AG04449 (cell line): ENCODE measurements at regions not wholly inside any gene's neighbourhood (a gene's known extent, or its start where the extent isn't known, plus 50 kb on each side); places are given as distances from the start of the nearest gene placed in this dataset.
"Not testable (repeated sequence)": the region's sequence is repeated elsewhere in the genome, so short reads cannot be mapped to it uniquely, and the experiment has no call there.

Experiments
- CTCF ChIA-PET: fragments of 350-600 bp; formaldehyde crosslinking; extraction: SDS; loops from one replicate; lab custom pipeline; 2021; ENCODE audit warnings: antibody characterized with exemption; lab: Yijun Ruan, JAX
- POLR2A ChIA-PET: fragments of 400-600, 350-600 bp; formaldehyde crosslinking; extraction: SDS; loops from one replicate; lab custom pipeline; 2020; ENCODE audit warnings: antibody characterized with exemption, inconsistent platforms; lab: Yijun Ruan, JAX
- DNase-seq: peaks from one replicate; pipeline ENCODE4 v3.0.0-alpha.2; 2010; ENCODE audit warnings: low read depth, low spot score
- H3K4me3 ChIP-seq: 2 replicates; pipeline ENCODE4 v1.5.1; 2011; ENCODE audit warnings: low read depth, mild to moderate bottlenecking, control low read depth, low read length
- CTCF ChIP-seq: IDR thresholded peaks from one replicate; pipeline ENCODE4 v1.5.1; 2011; ENCODE audit warnings: mild to moderate bottlenecking, moderate library complexity, low read length, control low read depth, inconsistent platforms; ENCODE audit not compliant: insufficient read depth; ENCODE audit errors: missing control alignments

DNA sequence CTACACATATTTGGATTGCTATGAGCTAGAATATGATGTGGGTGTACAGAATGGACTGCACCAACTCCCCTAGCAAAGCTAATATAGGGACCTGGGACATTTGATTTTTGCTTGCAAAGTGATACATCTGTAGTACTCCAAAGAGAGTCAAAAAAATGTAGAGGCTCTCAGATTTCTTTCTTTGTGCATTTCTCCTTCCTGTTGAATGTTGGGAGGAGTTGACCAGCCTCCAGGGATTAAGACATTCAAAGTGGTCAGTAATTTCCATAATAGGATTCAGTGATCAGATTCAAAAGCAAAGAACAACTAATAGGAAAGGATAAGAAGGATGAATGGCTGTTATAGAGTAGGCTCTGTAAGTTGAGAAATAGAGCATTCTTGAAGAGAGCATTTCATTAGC is 934.9 kb downstream of the KCNJ2 start:
- POLR2A ChIA-PET = no interaction called here
- CTCF ChIA-PET = no interaction called here
- no peak overlapping the region for H3K4me3 ChIP-seq
- no peak for TF ChIP-seq CTCF
- no peak for DNase-seq

DNA sequence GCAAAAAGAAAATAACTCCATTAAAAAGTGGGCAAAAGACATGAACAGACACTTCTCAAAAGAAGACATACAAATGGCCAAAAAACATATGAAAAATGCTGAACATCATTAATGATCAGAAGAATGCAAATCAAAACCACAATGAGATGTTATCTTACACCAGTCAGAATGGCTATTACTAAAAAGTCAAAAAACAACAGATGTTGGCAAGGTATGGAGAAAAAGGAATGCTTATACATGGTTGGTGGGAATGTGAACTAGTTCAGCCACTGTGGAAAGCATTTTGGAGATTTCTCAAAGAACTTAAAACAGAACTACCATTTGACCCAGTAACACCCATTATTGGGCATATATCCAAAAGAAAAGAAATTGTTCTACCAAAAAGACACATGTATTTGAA is 936.7 kb downstream of the KCNJ2 start:
- H3K4me3 ChIP-seq, CTCF ChIA-PET, DNase-seq, POLR2A ChIA-PET: not testable (repeated sequence)

GRCh38 chr17:71107136-71107535 is 937.8 kb downstream of the KCNJ2 start:
- CTCF ChIA-PET = no interaction called here
- POLR2A ChIA-PET = no interaction called here
- TF ChIP-seq CTCF = no peak
- no peak for DNase-seq
- no peak overlapping the region for H3K4me3 ChIP-seq

DNA sequence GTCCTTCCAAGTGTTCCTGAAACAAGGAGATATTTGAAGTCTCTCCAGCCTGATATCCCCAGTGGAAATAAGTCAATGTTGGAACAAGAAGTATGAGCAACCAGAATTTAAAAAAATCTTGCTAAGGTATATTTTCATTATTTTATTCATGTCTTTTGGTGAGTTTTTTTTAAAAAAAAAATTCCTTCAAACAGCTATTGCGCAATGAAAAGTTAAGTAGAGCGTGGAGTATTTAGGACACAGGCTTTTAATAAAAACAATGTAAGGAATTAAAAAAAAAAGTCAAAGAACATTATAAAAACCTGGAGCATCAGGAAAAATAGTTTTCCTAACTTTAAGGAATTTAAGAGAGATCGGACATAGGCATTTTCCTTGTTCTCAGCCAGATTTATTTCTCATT is 940.4 kb downstream of the KCNJ2 start:
- H3K4me3 ChIP-seq = no peak overlapping the region
- no peak for DNase-seq
- CTCF ChIA-PET = no interaction called here
- POLR2A ChIA-PET = no interaction called here
- TF ChIP-seq CTCF = no peak

GRCh38 chr17:71110326-71110725 is 941.0 kb downstream of the KCNJ2 start:
- CTCF ChIA-PET = no interaction called here
- POLR2A ChIA-PET = no interaction called here
- TF ChIP-seq CTCF = no peak
- no peak overlapping the region for H3K4me3 ChIP-seq
- DNase-seq = no peak

DNA sequence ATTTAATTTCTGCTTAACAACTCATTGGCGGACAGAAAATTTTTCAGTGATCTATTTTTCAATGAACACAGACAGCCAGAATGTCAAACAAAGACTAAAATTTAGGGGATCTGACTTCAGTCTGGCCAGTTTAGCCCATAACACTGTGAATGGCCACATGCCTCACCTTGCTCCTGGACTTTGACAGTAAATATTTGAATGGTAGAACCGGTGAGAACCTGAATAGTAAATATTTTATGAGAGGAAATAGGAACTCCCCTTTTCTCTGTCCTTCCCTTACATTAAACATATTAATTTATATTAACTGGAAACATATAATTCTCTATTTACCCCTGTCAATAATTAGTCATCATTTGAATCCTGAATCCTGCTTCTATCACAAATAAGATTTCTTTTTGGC is 942.1 kb downstream of the KCNJ2 start:
- no peak overlapping the region for H3K4me3 ChIP-seq
- DNase-seq = no peak
- ChIA-PET CTCF (no interaction called here), POLR2A (no interaction called here)
- no peak for TF ChIP-seq CTCF

DNA sequence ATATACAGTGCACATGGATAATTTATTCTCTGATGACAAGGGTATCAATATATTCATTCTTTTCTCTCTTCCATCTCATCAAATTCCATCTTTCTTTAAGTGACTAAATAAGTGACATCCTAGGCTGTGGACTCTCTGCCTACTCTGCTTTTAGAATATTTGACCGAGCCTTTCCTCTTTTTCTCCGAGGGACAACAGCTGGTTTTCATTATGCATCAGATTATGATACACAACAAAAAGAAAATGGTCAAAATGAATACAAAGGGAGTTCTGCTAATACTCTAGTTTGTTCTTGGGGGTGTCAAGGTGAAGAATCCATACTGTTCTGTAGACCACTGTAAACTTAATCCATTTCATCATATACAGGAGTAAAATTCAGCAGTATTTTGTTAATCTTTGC is 942.6 kb downstream of the KCNJ2 start:
- CTCF ChIA-PET = no interaction called here
- POLR2A ChIA-PET = no interaction called here
- DNase-seq = no peak
- H3K4me3 ChIP-seq = no peak overlapping the region
- no peak for TF ChIP-seq CTCF
